ENCODE measurements at regions not wholly inside any gene's neighbourhood (a gene's known extent, or its start where the extent isn't known, plus 50 kb on each side); places are given as distances from the start of the nearest gene placed in this dataset.

GRCh38 chr2:120575966-120576365, 159.7 kb upstream of the GLI2 start:
- DNase-seq, result no peak

GRCh38 chr2:120576509-120577474, 158.9 kb upstream of the GLI2 start:
- DNase-seq, result no peak

- no peak for DNase-seq
Measured at GRCh38 chr2:120577721-120578295, 157.9 kb upstream of the GLI2 start.

- DNase-seq, result no peak
Measured at GRCh38 chr2:120578576-120579352, 156.9 kb upstream of the GLI2 start.

GRCh38 chr2:120579916-120580685, 155.6 kb upstream of the GLI2 start:
- DNase-seq, result no peak

- no peak for DNase-seq
Measured at GRCh38 chr2:120580709-120581108, 155.0 kb upstream of the GLI2 start.

- DNase-seq, result no peak
Measured at GRCh38 chr2:120583121-120583520, 152.5 kb upstream of the GLI2 start.

- DNase-seq, result no peak
Measured at GRCh38 chr2:120583851-120584570, 151.7 kb upstream of the GLI2 start.

GRCh38 chr2:120586507-120587278, 149.0 kb upstream of the GLI2 start:
- no peak for DNase-seq

- no peak for DNase-seq
Measured at GRCh38 chr2:120587279-120587996, 148.2 kb upstream of the GLI2 start.

- no peak for DNase-seq
Measured at GRCh38 chr2:120587997-120588336, 147.7 kb upstream of the GLI2 start.

GRCh38 chr2:120589771-120590608, 145.7 kb upstream of the GLI2 start:
- no peak for DNase-seq

- DNase-seq, result no peak
Measured at GRCh38 chr2:120590841-120591240, 144.8 kb upstream of the GLI2 start.

- no peak for DNase-seq
Measured at GRCh38 chr2:120591572-120591971, 144.1 kb upstream of the GLI2 start.

- no peak for DNase-seq
Measured at GRCh38 chr2:120592084-120592483, 143.6 kb upstream of the GLI2 start.

GRCh38 chr2:120593921-120594686, 141.6 kb upstream of the GLI2 start:
- DNase-seq, result no peak

- peak; percentile 14 for DNase-seq
Measured at GRCh38 chr2:120594856-120595685, 140.6 kb upstream of the GLI2 start.

GRCh38 chr2:120595739-120596138, 139.9 kb upstream of the GLI2 start:
- no peak for DNase-seq

Data from NCI-H510A (cell line).